KG1 (cell line): ENCODE measurements at regions not wholly inside any gene's neighbourhood (a gene's known extent, or its start where the extent isn't known, plus 50 kb on each side); places are given as distances from the start of the nearest gene placed in this dataset.
"Not testable (repeated sequence)": the region's sequence is repeated elsewhere in the genome, so short reads cannot be mapped to it uniquely, and the experiment has no call there.

Experiments used
- DNase-seq: peaks from one replicate; lab custom pipeline; 2025; lab: John Stamatoyannopoulos, UW

DNA sequence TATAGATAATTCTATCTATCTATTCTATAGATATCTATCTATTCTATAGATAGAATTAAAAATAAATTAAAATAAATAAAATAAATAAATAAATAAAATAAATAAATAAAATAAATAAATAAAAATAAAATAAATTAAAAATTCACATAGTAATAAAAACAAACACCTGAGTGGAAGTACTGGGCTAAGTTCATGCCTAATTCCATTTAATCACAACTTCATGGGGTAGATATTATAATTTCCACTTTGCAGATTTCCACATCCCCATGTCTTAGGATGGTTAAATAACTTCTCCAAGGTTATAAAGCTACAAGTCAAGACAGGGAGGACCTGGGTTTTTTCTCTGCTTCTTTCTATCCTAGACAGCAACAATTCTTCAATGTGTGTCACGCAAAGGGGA, 261.4 kb upstream of the MEX3C start:
- no peak for DNase-seq

DNA sequence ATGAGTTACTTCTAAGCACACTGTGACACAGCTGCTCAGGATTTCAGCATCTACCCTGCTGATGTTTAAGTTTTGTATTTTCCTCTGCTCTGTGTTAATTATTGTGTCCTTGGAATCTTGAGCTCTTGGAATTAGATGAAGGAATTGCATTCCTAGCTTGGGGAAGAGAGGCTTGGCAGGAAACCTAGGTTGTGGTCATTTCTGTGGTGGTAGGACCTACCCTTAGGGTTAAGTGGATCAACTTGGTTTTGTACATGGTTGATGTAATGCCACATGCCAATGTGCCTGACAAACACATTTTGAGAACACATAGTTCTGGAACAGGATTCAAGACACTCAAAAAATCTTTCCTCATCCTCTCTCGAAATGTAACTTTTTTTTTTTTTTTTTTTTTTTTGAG, 264.5 kb upstream of the MEX3C start:
- DNase-seq: no peak

DNA sequence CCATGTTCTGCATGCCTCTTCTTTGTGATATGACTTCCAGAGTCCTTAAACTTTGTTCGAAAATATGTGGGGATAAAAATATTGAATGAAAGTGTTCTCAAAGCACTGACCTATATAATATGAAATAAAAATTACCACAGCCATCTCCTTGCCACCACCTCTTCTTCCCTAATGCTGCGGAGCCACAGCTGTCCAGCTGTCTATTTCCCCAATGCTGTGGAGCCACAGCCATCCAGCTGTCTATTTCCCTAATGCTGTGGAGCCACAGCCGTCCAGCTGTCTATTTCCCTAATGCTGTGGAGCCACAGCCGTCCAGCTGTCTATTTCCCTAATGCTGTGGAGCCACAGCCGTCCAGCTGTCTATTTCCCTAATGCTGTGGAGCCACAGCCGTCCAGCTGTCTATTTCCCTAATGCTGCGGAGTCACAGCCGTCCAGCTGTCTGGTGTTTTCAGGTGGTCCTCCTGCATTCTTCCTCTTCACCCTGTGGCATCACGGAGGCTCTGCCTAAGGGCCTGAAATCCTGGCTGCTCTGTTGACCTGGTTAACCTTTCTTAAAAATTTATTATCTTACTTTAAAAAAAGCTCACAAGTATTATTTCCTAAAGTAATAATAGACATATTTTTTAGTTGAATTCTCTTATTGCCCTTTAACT, 266.1 kb upstream of the MEX3C start:
- DNase-seq: no peak

DNA sequence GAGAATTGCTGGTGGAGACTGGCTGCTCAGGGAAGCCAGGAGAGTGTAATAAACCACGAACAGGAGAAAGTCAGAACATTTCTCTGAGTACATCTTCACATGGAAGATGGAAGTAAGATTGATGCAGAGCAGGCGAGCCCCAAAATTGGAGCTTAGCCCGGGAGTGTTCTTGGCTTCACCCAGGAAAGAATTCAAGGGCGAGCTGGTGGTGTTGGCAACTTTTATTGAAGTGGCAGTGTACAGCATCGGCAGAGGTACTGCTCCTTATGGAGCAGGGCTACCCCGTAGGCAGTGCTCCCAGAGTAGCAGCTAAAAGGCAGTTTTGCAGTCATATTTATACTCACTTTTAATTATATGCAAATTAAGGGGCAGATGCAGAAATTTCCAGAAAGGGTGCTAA, 281.4 kb upstream of the MEX3C start:
- no peak for DNase-seq

DNA sequence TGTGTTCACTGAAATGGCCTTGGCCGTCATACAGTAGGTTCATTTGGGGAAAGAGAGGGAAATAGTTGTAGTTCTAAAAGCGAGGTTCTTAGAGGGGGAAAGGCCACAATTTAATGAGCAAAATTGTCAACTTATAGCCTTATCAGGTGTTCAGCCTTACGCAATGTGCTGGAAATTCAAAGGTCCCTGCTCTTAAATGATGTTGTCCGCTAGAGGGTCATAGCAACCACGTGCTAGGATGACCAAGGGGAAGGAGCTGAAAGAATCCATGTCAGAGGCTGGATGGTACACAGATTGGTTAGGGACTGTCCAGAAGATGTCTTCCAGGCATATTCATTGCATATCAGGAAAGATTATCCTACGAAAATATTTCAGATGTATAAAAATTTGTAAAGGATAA, 282.3 kb upstream of the MEX3C start:
- no peak for DNase-seq

DNA sequence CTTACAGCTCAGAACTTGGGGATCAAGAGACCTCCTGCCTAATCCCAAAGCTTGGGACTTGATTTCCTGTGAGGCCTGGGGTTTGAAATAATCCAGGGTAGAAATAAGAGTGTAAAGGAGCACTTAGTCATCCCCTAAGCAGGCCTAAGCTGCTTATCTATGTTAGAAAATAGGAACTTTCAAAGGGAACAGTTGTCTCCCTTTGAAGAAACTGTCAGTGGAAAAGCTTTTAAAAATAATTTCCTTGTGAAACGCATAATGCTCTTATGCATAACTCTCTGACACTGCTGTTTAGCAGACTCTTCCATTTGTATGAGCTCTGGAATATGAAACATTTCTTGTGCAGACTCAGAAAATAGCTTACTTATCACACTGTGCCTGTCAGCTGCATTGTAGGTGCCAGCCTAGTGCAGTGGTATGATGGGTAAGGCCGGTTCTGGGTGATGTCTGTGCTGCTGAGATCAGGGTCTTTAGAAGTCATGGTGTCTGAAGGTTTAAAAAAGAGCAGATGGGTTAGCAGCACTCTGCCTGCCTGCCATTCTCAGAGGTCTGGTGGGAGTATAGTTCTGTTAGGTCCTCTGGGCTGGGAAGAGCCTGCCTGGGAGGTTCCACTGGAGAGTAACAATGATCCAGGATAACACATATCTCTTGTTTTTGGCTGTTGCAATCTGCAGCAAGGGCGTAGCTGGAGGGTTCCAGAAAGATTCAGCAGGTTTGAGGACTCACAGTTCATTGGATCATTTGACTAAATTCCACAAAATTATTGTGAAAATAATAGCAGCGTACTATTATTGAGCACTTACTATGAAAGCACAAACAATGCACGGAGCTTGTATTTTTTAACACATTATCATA, 283.2 kb upstream of the MEX3C start:
- DNase-seq: no peak

DNA sequence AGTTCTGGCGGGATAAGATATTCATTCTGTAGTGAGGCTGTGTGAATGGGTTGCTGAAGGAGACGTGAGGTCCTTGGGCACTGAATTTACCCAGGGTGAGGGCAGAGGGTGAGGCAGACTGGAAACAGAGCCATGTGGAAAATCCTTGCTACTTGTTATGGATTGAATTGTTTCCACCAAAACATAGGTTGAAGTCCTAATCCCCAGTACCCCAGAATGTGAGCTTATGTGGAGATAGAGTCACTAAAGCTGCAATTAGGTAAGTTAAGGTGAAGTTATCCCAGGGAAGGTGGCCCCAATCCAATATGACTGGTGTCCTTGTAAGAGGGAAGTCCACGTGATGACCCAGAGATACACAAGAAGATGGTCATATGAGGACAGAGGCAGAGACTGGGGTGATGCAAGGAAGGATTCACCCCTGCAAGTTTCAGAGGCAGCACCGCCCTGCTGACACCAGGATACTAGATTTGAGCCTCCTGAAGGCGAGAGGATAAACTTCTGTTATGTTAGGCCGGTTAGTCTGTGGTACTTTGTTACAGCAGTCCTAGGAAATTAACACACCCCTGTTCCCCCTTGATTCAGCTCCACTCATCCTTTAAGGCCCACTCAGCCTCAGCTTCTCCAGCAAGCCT, 289.4 kb upstream of the MEX3C start:
- DNase-seq: no peak

DNA sequence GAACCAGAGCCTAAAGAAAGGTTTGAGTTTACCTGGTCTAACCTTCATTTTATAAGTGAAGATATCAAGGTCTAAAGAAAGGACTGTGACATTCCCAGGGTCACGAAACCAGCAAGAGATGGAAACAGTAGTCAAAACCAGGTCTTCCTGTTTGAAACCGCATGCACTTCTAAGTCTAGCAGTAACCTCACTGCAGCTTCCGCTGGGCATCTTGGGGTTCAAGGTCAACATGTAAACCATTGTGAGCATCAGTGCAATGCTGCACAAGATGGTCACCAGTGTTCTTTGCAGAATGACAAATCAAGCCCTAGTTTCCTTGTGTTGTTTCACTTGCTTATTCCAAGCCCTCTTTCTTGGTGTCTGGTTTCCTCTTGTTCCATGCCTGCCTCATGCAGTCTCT, 292.9 kb upstream of the MEX3C start:
- no peak for DNase-seq

DNA sequence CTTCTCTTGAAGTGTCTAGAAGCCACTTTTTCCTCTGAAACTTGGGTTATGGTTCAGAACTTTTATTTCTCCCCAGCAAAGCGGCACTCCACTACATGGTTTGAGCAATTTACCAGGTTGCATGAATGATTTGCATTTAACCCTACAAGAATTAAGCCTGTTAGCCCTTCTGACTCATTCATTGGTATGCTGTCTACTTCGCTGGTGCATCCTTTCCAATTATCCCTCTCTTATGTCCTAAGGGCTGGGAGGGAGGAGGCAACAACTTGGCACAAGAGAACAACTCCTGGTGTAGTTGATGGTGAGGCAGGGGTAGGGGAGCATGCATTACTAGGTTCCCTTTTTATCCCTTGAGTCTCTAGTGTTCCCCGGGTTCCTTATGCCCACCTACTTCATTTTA, 293.4 kb upstream of the MEX3C start:
- DNase-seq: no peak

DNA sequence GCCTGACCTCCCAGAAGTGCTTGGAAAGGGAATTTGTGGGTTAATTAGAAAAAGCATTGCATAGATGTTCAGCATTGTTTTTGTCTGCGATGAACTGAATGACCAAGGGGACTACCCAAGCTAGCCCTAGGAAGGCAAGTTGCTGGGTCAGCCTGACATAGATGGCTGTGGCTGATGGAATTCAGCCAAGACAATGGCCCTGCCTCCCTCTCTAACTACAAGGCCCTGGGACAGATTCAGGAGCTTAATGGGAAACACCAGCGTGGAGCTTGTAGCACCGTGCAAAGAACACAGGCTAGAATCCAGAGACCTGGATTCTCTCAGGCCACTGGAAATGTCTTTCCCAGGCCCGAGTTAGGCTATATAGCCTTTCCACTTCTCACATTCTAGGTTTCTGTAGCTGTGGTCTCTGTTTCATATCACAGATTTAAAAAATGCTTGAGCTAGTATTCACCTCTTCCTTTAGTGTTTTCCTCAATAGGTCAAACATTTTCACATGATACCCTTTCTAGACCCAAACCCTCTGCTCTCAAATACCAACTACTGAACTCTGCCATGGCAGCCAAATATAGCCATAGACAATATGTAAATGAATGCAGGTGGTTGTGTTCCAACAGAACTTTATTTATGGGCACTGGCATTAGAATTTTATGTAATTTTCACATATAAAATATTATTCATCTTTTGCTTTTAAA, 294.3 kb upstream of the MEX3C start:
- no peak for DNase-seq

DNA sequence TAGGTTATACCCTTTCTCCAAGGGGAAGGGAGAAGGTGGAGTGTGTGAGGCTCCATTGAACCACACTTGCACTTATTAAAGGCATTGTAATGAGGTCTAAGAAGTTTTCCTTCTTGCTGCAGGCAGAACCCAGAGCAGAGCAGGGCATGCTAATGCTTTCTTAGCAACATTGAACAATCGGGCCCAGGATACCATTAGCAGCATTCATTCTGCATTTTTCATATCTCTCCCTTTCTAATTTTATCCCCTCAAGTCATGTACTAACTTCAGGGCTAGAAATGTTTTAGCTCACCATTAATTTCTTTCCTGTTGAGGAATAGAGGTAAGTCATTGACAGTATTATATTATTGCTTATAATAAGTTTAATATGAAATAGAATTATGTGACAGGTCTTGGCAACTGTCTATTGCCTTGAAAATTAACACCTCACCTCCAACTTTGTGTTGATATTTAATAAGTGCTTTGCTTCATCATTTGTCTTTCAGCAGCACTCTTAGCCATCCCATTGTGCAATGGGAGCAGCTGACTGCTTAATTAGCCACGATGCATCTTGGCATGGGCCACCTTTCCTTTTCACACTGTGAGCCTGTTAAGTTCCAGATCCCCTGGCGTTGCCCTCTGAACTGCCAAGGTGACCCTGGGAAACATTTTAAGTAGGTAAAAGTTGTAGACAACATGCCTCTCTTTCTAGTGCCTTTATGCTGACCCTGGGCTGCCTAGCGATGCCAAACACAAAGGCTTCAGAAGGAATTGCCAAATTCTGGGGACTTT, 300.8 kb upstream of the MEX3C start:
- DNase-seq: no peak

DNA sequence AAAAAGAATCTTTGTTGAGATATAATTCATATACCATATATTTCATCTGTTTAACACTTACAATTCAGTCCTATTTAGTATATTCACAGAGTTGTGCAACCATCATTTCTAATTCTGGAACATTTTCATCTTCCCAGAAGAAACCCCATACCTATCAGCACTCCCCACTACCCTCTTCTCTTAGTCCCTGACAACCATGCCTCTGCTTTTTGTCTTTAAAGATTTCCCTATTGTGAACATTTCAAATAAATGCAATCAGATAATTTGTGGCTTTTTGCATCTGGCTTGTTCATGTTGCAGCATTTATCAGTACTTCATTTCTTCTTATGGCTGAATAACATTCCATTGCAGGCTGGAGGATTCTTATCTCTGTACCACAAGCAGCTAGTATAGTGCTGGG, 305.9 kb upstream of the MEX3C start:
- DNase-seq: no peak

DNA sequence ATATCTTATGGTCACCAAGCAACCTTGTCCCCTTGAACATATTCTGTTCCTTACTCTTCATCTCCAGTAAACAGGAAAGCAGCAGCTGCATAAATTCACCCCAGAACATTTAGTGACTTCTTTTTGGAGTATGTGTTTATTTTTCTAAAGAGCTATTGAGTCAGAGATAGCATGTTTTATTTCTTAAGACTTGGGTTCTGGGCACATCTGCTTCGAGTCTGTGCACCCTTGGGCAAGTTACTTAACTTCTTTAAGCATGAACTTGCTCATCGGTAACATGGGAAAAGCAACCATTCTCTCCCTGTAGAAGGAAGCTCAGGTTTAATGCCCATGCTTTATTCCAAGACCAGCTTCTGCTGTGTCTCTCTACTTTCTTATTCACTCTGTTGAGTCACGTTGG, 309.3 kb upstream of the MEX3C start:
- no peak for DNase-seq

DNA sequence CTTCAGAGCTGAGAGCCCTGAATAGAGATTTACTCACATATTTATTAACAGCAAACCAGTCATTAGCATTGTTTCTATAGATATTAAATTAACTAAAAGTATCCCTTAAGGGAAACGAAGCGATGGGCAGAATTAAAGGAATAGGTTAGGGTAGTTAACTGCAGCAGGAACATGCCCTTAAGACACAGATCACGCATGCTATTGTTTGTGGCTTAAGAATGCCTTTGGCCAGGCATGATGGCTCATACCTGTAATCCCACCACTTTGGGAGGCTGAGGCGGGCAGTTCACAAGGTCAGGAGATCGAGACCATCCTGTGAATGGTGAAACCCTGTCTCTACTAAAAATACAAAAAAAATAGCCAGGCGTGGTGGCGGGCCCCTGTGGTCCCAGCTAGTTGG, 310.9 kb upstream of the MEX3C start:
- not testable (repeated sequence) for DNase-seq

DNA sequence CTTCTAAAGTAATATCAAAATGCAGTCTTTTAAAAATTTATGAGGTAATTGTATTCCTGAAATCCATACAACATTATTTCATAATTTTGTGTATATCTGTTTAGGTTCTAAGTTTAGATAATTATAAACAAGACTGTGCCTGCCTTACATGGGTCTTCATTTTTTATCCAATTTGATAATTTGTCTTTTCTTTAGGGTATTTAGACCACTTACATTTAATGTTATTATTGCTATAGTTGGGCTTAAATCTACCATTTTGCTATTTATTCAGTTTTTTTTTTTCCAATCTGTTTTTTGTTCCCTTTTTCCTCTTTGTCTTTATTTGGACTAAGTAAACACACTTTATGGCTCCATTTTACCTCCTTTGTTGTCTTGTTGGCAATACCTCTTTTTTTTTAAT, 312.5 kb upstream of the MEX3C start:
- no peak for DNase-seq

DNA sequence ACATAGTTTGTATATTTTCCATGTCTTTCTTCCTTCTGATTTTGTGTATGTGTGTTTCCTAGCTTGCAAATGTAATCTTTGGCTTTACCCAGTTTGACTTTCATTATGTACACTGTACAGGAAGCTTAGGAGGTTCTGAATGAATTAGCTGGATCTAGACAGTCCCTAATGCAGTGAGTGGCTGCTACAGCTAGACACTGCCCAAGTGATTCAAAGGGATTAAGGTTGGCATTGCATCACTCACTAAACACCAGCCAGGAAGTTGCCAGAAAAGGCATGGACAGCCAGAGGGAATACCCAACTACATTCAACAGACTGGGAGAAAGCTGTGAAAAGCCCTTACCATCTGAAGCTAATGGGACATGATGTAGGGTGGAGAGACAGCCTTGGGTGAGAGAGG, 316.0 kb upstream of the MEX3C start:
- no peak for DNase-seq

DNA sequence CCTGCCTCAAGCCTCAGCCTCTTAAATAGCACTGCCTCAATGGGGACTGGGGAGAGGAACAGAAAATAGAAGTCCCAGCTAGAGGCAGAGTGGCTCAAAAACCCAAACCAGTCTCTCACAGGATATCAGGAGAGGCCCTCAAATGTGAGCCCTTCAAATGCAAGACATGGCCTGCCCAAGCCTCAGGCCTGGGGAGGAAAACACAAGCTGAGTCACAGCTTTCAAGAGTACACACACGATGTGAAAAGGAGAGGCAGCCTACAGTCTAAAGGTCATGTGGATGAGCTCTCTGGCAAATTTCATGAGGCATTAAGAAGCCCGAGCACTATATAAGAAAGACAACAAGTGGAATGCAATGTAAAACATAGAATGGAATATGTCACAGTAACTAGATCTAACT, 316.6 kb upstream of the MEX3C start:
- no peak for DNase-seq

DNA sequence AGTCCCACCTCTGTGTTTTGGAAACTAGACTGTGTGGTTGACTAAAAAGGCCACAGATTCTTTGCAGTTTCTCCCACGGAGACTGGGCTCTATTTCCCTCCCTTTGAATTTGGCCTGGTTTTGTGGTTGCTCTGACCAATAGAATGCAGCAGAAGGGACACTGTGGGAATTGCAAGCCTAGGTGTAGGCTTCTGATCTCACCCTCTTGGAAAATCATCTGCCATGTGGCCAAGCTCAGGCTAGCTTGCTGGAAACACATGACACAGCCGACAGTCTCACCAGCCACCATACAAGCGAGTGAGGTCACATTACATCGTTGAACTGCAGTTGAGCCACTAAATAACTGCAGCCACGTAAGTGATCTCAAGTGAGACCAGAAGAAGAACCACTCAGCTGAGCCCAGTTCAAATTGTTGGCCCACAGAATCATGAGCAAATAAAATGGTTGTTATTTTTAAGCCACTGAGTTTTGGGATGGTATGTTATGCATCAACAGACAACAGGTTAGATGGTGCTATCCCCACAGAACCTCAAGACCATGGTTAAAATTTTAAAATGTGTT, 319.1 kb upstream of the MEX3C start:
- no peak for DNase-seq

DNA sequence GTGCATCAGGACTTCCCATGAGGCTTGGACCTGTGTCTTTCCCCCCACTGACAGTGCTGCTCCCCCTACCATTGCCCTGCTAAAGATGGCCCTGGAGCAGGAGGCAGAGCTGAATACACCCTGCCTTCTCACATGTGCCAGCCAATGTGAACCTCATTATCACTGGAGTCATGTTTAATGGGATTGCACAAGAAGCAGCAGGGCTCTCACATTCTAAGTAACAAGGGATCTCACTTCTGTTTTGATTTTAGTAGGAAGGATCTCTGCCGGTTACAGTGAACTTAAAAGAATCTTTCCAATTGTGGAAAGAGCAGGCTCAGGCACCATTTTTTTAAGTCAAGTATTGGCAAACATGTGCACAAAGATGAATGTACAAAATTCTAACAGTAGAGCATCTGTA, 322.1 kb upstream of the MEX3C start:
- DNase-seq: no peak

DNA sequence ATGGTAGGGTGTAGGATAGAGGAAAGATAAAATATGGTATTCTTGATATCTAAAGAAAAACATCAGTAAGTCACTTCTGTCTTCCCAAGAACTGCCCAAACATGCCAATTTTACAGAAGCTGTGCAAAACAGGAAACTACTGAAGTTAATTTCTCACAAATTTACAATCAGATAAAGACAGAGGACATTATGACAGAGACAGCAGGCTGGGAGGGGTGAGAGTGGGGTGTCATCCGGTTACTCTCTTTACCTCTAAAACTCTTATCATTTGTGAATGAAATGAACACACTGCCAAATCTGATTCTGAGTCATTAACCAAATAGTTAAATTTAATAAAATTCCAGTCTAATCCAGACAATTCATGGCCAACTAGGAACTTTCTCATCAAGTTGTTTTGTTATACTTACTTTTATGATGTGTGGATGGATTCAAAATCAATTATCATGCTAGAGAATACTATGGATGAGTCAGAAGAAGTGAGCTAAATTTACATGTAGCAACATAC, 323.2 kb upstream of the MEX3C start:
- DNase-seq: no peak

DNA sequence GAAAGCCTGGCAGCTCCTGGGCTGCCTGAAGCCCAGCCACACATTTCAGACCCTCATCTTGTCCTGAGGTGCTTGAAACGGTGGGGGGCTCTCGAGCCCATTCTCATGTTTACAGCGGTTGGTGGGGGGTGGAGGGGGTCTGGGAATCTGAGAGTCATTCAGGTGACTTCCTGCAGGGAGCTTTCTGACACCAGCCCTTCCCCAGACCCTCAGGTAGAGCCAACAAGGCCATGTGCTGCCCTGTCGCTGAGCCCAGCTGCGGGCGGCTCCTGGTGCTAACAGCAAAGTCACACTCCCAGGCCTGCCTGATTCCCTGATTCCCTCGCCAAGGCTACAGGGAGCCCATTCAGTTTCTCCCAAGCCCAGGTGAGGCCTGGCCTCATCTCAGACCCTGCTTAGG, 324.9 kb upstream of the MEX3C start:
- no peak for DNase-seq
